HG03342 (cell line): ENCODE measurements at regions not wholly inside any gene's neighbourhood (a gene's known extent, or its start where the extent isn't known, plus 50 kb on each side); places are given as distances from the start of the nearest gene placed in this dataset.
A peak's percentile ranks its signal among the peaks of the same experiment; 100 is the strongest.
"Not testable (repeated sequence)": the region's sequence is repeated elsewhere in the genome, so short reads cannot be mapped to it uniquely, and the experiment has no call there.

Experiments
- ATAC-seq: cut with Tn5 transposase; IDR thresholded peaks from one replicate; pipeline ENCODE4 v1.9.1; 2021; ENCODE audit warnings: mild to moderate bottlenecking, moderate library complexity; ENCODE audit not compliant: unreplicated experiment

DNA sequence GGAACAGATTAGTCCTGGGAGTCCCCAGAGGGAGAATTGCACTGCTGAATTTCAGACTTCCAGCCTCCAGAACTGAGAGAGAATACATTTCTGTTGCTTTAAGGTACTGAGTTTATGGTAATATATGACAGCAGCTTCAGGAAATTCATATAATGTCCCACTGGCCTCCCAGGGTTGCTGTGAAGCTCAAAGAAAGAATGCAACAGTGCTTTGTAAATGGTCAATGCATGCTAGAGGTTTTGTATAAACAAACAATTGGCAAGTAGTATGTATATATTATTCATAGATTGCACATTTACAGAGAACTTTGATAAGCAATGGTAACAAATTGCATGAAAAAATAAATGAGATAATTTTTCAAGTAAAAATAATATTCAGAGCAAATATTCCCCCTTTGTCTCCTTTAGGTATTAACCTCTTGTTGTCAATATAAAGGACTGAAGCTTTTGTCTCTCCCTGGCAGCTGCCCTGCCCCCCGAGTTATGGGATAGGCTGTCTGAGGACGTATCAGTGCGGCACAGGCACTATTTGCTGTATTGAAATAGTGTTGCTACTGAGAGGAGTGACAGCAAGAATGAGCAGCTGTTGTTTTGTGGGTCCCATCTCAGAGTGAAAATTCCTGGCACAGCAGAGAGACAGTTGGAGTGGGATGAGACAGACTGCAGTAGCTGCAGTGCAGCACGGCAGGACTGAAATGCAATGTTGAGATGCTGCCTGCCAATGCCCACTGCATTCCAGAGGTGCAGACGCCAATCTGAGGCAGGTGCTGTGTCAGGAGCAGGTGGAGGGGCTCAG, 194.2 kb upstream of the GLRA1 start:
- ATAC-seq = no peak

DNA sequence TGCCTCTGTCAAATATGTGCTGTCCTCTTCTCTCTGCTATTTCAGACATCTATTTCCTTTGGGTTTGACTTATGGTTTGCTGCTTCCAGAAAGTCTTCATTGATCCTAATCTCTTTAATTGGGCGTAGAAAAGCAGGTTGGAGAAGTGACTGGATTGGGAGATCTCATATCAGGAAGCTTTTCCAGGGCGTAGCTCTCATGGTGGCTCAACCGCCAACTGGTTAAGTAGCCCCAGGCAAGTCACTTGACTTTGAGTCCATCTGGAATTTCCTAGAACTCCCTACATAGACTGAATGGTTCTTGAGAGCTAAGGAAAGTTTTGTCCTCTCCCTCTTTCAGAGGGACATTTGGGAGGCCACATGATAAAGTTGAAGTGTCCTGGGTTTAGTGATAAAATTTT, 192.3 kb upstream of the GLRA1 start:
- ATAC-seq = no peak

DNA sequence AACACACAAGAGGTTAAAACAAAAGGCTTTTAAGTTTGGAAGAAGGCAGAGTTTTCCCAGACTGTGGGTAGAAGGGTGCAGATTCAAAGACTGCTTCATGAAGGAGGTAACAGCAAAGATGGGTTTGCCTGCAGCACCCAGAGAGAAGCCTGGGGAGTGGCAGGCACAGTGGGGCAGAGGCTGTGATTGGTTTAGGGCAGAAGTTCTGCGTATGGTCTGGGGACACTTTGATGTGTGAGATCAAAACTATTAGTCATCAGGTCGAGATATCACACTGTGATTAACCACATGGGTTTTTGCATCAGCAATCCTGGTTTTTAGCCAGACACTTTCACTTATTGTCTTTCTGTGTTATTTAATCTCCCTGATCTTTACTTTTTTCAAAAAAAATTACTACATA, 188.8 kb upstream of the GLRA1 start:
- ATAC-seq = no peak

DNA sequence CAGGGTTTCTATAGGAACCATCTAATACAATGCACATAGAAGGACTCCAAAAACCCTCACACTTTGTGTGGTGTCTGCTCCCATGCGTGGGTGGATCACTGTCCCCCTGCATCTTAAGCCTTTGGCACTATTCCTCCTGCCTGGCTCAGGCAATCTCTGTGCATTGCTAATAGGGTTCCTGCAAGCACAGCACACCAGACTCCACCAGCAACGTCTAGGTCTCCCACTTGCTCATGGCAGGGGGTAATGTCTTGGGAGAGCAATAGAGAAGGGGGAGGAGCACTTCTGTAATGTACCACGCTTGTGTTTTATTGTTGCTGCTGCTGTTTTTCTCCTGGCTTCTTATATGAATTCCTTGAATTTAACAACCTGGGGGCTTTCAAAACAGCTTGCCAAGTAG, 182.6 kb upstream of the GLRA1 start:
- ATAC-seq = no peak

DNA sequence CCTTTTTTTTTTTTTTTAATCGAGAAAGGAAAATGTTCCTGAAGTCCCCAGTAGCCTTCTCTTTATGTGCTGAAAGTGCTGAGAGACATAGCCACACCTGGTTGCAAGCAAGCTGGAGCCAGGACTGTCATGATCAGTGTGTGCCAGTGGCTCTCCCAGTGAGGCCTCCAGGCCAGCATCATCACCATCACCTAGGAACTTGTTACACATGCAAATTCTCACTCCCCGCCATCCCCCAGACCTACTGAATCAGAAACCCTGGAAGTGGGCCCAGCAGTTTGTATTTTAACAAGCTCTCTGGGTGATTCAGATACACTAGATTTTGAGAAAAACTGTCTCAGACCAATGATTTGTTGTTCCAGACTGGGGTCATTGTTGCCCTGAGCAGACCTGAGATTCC, 181.9 kb upstream of the GLRA1 start:
- ATAC-seq = no peak

DNA sequence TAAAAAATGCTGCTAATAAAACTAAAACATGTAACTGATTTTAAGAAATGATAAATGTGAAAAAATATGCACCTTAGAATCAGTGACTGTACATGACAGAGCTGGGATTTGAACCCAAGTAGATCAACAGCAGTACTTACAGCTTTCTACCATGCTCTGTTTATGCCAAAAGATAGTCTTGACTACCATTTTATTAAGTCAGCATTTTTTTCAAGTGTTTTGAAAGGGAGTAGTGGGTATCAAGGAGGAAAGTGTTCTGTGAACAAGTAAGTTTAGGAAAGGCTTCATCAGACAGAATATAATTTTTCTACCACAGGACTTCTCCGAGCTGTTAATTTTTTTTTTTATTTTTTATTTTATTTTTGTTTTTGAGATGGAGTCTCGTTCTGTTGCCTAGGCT, 180.4 kb upstream of the GLRA1 start:
- no peak for ATAC-seq

DNA sequence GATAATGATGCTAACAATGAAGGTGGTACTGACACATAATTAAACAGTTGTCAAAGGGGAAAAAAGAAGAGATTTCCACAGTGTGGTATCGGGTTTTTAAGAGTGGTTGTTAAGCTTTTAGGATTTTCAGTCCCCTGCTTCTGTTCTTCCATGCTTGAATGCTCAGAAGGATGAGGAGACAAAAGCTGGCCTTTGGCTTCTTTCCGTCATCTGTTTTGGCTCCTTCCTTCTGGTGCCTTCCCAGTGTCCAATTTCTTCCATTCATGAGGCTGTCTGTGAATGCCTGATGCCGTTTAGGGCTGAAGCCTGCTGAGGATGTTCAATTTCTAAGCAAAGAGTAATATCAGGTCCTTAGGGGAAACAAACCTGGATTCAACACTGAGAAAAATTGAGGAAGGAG, 179.6 kb upstream of the GLRA1 start:
- no peak for ATAC-seq

DNA sequence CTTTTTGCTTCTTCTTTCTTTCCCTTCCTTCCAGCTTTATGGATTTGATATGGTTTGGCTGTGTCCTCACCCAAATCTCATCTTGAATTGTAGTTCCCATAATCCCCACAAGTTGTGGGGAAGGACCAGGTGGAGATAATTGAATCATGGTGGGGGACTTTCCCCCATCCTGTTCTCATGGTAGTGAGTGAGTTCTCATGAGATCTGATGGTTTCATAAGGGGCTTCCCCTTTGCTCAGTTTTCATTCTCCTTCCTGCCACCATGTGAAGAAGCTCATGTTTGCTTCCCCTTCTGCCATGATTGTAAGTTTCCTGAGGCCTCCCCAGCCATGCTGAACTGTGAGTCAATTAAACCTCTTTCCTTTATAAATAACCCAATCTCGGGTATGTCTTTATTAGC, 178.3 kb upstream of the GLRA1 start:
- ATAC-seq = not testable (repeated sequence)

DNA sequence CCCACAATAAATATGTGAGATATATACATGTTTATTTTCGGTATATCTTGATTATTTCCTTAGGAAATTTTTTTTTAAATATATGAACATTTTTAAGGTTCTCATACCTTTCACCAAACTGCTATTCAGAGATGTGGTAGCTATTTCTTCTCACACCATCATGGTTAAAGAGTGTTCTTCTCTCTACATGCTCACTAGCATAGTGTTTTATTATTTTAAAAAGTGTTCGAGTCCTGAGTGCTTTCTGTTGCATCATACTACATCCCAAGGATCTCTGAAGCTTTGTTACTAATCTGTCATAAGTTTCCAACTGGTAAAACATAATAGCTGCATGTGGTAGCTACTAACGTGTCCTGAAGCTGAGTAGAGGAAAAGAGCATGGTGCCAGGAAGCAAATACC, 177.4 kb upstream of the GLRA1 start:
- no peak for ATAC-seq

DNA sequence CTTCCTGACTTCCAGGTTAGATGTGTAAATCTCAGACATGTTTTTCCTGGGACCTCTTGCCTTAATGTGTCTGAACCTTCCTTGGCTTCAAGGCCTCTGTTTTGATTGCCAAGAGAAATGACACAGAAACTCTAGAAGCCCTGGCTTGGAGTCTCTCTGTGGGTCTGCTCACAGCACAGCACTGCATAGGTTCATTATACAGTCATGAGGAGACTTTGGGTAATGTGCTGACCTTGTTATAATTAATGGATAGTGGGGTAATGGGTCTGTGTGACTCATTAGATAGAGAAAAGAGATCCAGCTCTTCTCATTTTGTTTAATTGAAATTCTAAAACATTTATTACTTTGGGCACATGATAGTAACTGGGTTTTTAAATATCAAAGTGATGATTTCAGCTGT, 175.8 kb upstream of the GLRA1 start:
- no peak for ATAC-seq

DNA sequence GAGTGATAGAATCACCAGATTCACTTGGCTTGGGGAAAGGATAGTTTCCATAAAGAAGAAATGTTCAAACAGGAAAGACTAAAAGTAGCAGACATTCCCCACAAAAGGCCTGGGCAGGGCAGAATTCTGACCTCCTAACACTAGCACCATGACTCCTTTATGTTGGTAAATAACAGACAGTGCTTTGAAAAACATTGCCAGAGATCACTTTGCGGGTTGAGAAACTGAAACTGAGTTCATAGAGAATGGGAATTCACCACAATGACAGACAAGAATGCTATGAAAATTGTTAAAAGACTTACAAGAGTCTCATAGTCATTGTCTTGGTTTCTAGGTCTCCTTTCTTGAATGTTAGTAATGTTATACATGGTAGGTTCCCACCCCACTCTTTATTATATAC, 172.5 kb upstream of the GLRA1 start:
- ATAC-seq = peak; percentile 63

DNA sequence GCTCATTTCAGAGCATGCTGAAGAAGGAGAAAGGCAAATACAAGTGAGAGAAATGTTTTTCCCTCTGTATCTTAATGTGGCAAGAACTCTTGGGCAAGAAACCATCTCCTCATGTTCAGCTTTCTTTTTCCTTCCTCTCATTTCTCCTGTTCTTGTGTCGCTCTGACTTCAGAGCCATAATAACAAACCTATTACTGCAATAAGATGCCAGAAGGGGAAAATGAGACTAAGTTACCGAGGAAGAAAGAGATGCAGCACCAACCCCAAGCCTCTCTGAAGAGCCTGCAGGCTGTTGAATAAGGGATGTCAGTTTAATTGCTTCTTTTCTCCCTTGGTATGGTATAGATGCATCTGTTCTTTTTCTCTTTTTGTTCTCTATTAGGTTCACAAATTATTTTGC, 170.1 kb upstream of the GLRA1 start:
- no peak for ATAC-seq

DNA sequence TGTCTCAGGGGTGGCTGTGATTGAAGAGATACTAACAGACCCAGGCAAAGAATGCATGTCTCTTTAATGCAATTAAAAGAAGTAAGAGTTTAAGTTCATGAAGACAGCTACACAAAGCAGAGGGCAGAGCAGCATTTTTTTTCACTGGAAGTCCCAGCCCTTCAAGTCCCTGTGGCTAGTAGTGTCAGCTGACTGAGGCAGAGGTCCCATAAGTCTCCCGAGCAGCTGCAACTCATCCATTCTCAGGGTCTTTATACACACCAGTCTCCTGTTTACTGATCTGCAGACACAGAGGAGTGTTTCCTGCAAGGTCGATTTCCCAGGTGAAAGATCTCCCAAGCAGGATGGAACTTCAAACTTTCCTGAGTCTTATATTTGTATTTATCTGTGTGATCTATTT, 169.4 kb upstream of the GLRA1 start:
- ATAC-seq = no peak

DNA sequence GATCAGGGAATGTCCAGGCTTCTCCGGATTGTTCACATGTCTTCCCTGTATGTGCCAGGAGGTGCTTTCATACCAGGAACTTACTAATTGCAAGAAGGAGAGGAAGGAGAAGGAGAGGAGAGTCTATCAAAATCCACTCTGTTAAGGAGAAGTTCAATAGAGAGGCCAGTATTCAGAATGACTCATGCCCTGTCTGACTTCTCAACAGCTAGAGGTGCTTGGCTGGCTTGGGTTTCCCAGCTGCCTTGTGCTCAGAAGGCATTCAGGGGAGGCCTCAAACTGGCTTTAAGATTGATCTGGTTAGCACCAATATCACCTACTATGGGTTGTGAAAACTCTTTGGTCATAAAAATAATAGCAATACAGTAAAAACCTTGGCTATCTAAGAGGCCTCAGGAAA, 167.9 kb upstream of the GLRA1 start:
- ATAC-seq = no peak

DNA sequence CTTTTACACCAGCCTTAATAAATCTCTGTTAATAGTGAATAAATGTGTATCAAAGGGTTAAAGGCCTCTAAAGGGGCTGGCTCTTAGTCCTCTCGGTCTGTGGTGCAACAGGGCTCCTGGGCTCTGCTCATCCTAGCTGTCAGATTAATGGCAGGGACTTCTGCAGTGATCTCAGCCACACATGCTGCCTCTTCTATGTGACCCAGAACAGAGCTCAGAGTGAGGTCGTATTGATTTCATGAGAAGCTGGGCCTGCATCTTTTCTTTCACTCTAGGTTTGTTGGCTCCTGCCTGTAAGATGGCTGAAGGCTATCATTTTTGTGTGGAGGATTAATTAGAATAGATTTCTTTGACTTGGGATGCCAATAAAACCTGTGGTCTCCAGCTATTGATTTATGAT, 165.0 kb upstream of the GLRA1 start:
- ATAC-seq = no peak

DNA sequence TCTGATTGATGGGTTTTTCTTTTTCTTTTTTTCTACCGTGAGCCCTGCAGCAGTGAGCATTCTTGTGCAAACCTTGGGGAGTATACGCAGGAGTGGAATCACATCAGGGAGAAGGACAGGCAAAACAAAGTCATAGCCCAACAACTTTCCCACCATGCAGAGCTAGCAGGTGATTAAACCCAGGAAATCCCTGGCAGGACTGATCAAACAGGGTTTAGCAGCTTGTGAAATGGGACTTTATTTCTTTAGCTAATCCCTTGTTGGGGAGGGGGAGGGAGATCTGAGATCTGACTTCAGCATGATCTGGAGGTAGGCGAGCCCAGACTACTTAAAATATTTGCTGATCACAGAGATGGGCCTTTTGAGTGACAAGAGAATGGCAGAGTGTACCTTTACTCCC, 162.0 kb upstream of the GLRA1 start:
- ATAC-seq = no peak

DNA sequence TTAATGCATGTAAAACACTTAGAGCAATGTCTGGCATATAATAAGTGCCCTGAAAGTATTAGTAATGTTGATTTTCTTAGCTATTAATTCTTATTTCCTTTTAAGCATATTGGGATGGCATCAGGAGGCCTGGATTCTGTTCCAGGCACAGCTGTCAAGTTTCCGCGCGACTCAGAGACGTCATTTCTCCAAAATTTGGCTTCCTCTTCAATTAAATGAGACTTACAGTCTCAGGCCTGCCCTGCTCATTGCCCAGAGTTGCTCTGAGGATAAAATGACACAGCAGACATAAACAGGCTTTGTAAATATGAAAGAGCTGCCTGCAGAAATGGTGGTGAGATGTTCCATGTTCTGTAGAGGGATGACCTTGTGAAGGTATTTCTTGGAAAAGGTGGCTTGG, 159.8 kb upstream of the GLRA1 start:
- ATAC-seq = no peak

DNA sequence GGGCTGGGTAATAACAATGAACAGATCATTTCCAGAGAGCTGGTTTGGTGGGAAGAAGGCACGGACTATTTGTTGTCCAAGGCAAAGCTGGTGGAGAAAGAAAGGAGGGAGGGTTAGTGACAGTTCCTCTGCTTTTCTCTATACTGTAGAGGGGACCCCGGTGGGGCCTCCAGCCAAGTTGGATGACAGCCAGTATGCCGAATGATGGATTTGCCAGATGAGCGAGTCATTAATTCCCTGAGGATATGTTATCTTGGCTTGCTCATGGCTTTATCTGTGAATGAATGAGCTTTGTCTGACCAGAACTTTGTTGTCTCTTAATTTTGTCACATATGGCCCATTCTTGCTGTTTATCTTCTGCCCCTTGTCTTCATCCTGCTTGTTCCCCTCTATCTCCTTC, 158.6 kb upstream of the GLRA1 start:
- no peak for ATAC-seq

DNA sequence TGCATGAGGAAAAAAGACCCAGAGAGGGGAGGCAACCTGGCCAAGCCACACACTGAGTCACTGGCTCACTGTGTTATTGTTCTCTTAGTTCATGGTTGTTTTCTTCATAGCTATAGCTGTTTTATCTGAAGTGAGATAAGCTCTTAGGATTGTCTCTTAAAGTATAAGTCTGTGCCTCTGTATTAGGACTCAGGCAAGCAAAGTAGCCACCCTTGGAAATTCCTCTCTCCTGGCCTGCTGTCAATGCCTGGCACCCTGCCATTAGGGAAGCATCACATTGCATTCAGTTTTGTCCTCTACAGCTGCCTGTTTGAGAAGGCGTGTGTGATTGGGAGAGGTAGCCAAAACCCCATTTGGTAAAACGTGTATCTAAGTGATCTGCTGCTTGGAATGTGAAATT, 147.4 kb upstream of the GLRA1 start:
- ATAC-seq = no peak

DNA sequence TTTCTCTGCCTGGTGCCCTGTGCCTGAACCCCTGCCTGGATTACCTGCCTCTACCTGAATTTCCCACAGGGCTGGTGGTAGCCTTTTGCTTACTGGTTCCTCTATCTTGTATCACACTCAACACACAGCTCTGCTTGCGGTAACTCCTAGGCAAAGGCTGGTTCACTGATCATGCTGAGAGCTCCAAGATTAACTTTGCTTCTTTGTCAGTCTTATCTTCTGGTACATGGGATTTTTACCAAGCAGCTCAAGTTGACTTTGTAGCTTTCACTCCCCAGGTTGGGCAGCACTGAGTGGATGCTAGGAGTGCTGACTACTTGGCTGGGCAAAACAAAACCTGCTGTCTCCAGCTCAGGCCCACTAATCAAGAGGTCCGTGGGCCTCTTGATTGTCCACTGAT, 145.9 kb upstream of the GLRA1 start:
- no peak for ATAC-seq

DNA sequence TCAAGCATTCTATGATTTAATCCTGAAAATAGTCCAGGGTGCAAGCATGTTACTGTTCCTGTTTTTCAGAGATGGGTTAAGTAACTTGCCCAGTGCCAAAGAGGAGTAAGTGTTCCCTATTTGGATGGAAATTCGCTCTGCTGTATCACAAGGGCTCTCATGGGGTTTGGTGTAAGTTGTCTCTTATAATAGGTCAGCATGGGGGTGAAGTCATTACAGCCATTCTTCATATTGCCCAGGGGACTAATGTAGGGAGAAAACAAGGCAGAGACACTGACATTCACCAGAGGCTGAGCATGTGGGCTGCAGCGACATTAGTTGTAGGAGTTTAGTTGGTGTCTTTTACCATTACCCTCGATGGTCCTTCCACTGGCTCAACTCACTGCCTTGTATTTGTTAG, 142.1 kb upstream of the GLRA1 start:
- ATAC-seq = no peak

DNA sequence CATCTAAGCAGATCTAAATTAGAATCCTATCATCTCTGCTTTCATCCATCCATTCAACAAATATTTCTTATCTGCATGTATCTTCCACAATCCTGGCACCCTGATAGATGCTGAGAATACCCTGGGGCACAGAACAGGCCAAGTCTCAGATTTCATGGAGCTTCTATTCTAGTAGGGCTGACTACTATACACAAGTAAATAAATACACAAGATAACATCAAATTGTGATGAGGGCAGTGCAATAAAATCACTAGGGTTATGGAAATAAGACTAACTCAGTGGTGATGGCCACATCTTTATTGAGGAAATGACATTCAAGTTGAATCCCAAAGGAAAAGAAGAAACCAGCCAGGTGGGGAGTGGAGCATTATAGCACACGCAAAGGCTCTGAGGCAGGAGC, 138.4 kb upstream of the GLRA1 start:
- ATAC-seq = no peak

DNA sequence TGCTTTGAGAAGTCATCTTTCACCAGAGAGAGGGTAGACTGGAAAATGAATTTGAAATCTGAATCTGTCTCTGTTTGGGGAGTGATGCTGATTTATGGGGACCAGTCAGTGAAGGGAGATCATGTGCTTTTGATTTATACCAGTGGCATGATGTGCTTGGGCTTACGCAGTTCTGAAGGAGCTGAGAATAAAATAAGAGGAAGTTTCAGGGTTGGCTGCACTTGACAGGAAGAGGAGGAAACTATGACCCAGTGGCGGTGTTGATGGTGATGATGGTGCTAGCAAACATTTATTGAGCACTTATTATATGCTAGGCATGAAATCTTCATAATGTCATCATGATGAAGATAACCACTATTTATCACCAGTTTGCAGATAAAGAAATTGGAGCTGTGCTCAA, 136.4 kb upstream of the GLRA1 start:
- ATAC-seq = no peak
